LNCAP (cell line): ENCODE measurements at regions not wholly inside any gene's neighbourhood (a gene's known extent, or its start where the extent isn't known, plus 50 kb on each side); places are given as distances from the start of the nearest gene placed in this dataset.

Source experiments
- TF ChIP-seq, protein P1 (sequence below): fragments of 450-650 bp; IDR thresholded peaks from 2 replicates; pipeline ENCODE4 v1.5.1; 2017; ENCODE audit warnings: mild to moderate bottlenecking

DNA sequence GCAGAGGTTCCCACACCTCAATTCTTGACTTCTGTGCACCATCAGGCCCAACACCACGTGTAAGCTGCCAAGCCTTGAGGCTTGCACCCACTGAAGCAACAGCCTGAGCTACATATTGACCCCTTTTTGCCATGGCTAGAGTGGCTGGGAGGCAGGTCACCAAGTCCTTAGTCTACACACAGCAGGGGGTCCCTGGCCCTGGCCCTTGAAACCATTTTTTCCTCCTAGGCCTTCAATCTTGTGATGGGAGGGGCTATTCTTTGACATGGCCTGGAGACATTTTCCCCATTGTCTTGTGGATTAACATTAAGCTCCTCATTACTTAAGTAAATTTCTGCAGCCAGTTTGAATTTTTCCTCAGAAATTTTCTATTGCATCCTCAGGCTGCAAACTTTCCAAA lies 336.6 kb downstream of the IL15 start:
- TF ChIP-seq, protein P1, sequence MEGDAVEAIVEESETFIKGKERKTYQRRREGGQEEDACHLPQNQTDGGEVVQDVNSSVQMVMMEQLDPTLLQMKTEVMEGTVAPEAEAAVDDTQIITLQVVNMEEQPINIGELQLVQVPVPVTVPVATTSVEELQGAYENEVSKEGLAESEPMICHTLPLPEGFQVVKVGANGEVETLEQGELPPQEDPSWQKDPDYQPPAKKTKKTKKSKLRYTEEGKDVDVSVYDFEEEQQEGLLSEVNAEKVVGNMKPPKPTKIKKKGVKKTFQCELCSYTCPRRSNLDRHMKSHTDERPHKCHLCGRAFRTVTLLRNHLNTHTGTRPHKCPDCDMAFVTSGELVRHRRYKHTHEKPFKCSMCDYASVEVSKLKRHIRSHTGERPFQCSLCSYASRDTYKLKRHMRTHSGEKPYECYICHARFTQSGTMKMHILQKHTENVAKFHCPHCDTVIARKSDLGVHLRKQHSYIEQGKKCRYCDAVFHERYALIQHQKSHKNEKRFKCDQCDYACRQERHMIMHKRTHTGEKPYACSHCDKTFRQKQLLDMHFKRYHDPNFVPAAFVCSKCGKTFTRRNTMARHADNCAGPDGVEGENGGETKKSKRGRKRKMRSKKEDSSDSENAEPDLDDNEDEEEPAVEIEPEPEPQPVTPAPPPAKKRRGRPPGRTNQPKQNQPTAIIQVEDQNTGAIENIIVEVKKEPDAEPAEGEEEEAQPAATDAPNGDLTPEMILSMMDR = no peak
